Globus pallidus (tissue), 1 donor: ENCODE measurements at regions not wholly inside any gene's neighbourhood (a gene's known extent, or its start where the extent isn't known, plus 50 kb on each side); places are given as distances from the start of the nearest gene placed in this dataset.
A peak's percentile ranks its signal among the peaks of the same experiment; 100 is the strongest.

ENCODE experiments used
- DNase-seq: peaks from one replicate; pipeline ENCODE4 v3.0.0-alpha.2; 2015; ENCODE audit warnings: low spot score

GRCh38 chr4:114177628-114178027 is 198.2 kb upstream of the ARSJ start:
- no peak for DNase-seq

DNA sequence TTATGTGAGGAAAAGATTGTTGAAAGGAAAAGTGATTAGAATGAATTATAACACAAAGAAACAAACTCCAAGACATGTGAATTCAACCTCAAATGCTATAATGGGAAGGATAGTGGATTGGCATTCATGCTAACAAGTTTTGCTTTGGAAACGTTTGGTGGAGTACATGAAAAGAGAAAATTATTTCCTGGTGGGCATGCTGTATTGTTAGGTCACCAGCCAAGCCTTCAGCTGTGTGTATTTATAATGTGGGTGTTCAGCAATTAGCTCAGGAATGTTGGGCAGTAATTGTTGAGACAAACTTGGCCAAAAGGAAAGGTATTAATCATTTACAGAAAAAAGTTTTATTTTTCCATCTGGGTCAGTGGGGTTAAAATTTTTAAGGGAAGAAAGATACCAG is 198.9 kb upstream of the ARSJ start:
- no peak for DNase-seq

DNA sequence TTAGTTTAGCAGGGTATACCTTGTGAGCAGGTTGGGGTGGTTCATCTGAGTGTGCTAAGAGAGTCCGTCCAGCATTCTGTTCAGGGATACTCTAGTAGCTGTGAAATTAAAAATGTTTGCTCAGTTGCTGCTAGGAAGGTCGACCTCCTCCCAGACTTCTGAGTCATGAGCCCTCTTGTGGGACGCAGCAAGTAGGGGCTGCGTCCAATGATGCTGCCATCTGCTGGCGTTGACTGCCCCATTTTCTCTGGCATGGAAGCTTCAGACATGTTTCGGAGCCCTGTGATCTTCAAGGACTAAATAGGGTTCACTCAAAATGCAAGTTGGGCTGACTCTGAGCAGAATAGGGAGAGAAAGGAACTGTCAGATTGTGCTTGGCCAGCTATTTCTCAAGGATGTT is 201.0 kb upstream of the ARSJ start:
- DNase-seq = peak; percentile 40

DNA sequence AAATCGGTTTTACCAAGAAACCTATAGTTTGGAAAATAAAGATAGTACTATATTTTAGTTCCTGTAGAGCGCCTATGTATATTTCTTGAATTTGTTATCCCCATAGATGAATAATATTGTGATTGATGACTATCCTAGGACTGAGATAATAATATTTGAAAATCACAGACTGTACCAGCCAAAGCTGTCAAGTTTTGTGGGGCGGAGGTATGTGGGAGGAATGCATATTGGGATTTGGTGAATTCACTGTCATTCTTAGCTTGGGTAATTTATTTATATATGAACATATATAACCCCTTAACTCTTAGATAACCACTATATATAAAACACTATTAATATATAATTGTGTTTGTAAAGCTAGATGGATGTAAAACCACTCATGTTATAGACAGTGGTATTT is 205.5 kb upstream of the ARSJ start:
- no peak for DNase-seq

DNA sequence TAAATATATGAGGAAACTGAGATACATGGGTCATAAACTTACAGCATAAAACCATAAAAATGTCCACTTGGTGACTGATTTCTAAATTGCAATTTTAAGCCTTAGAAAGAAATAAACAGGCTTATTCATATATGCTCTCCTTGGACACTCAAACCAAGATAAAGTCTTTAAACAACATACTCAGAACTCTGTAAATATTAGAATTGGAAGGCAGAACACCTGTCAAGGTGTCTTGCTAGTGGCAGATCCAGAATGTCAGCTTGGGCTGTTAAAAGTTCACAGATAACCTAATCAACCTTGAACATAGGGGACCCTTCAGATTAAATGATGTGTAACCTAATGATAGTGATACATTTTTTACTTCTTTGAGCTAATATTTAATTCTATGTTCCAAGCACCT is 208.1 kb upstream of the ARSJ start:
- no peak for DNase-seq

- no peak for DNase-seq
Observed at GRCh38 chr4:114191496-114191895, 212.0 kb upstream of the ARSJ start.

- no peak for DNase-seq
Observed at GRCh38 chr4:114192854-114193253, 213.4 kb upstream of the ARSJ start.

- DNase-seq = no peak
Observed at GRCh38 chr4:114193624-114194399, 214.4 kb upstream of the ARSJ start.

DNA sequence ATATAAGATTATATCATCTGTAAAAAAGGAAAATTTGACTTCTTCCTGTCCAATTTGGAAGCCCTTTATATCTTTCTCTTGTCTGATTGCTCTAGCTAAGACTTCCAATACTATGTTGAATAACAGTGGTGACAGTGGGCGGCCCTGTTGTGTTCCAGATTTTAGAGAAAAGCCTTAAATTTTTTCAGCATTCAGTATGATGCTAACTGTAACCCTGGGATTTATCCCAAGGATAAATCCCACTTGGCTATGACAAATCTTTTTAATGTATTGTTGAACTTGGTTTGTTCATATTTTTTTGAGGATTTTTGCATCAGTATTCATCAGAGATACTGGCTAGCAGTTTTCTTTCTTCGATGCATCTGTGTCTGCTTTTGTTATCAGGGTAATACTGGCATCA is 217.2 kb upstream of the ARSJ start:
- no peak for DNase-seq

- DNase-seq = no peak
Observed at GRCh38 chr4:114200026-114200425, 220.6 kb upstream of the ARSJ start.

GRCh38 chr4:114205261-114205660 is 225.8 kb upstream of the ARSJ start:
- DNase-seq = no peak

DNA sequence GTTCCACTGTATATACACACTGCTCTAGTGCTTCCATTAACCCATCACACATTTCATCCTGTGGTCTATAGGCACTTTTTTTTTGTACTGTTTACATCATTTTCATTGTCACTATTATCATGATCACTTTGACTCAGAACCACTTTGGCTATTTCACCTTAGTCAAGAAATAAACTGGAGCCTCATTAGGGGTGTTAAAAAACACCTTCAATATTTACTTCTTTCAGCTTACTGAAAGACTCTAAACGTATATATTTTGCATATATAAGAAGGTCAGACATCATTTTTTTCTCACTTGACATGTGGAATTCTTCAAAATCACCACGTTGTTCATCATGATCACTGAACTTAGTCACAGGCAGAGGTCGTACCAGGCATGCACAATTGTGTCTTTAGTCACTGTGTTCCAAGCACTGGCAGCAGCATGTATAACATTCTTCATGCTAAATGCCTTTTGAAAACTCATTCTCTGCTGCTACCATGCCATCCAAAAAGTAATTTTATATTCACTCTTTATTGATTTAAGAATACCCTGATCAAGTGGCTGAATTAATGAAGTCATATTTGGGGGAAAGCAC is 229.2 kb upstream of the ARSJ start:
- DNase-seq = no peak

- no peak for DNase-seq
Observed at GRCh38 chr4:114209584-114209983, 230.1 kb upstream of the ARSJ start.

GRCh38 chr4:114211556-114211955 is 232.1 kb upstream of the ARSJ start:
- no peak for DNase-seq

- no peak for DNase-seq
Observed at GRCh38 chr4:114217150-114217817, 237.8 kb upstream of the ARSJ start.

DNA sequence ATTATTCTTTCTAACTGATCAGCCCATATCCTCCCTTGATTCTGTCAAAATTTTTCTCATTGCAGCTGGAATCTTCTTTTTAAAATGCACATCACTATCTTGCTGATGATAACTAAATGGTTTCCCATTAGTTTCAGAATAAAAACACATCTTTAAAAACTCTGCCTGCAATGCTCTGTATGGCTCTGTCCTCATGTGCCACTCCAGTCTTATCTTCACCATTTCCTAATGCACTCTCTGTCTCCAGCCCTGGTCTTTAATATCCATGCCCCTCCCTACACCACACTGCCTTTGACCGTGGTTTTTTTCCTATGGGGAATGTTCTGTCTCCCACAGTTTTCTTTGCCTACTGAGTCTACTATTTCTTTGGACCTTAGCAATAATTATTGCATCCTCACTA is 244.1 kb upstream of the ARSJ start:
- no peak for DNase-seq

DNA sequence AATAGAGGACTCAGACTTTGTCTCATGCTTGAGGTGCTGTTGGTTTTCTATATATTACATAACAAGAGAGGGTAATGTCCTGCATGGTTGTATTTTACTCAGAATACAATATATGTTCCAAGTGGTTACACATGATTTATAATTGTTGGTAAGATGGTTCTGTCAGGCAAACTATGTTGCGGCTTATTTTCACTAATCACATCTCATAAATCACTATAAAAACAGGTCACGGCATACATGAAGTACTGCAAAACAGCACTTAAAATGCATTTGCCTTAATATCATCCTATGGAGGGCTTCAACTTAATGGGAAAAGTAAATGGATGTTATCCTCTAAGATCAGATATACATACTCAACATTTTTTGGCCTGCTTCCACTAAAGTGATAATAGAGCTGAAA is 246.0 kb upstream of the ARSJ start:
- no peak for DNase-seq

- no peak for DNase-seq
Observed at GRCh38 chr4:114226179-114226578, 246.7 kb upstream of the ARSJ start.

DNA sequence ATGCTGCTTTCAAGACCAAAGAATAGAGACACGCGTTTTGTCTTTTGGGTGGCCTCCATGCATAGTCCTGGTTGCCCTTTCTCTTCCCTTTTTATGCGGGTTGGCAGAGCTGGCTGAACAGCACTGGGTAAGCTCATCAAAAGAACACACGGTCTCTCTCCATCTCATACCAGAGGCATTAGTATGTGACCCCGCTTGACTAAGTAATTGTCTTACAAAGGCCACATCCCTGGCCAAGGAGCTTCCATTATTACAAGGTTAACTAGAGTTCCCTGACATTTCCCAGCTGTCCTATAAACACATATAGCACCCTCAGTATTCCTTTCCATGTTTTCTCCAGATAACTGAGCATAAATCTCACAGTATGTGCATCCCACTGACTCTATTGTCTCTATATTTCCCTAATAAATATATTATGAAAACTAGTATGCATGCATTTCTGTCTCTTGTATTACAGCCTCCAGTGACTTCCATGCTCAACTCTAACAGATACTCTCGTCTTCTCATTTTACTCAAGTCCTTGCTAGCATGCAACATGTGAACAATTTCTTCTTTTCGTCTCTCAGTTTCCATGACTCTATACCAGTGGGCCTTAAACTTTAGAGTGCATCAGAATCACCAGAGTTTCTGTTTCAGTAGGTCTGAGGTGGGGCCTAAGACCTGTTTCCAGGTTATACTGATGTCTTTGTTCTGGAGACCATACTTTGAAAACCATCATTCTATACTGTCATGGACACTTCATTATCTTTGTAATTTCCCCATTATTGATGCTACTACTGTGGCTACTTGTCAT is 247.7 kb upstream of the ARSJ start:
- no peak for DNase-seq

DNA sequence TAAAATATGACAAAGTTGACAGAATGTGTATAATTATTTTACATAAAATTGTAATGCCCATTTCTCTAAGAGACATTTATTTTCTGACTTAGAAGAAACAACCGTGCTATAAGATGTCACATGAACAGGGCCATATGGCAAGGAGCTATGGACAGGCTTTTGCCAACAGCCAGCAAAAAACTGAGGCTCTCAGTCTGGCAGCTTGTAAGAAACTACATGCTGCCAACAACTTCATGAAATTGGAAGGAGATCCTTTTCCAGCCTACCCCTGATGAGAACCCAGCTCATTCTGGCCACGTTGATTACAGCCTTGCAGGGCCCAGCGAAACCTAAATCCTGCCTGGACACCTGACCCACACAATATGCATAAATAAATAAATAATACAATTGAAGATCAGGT is 250.3 kb upstream of the ARSJ start:
- DNase-seq = no peak

DNA sequence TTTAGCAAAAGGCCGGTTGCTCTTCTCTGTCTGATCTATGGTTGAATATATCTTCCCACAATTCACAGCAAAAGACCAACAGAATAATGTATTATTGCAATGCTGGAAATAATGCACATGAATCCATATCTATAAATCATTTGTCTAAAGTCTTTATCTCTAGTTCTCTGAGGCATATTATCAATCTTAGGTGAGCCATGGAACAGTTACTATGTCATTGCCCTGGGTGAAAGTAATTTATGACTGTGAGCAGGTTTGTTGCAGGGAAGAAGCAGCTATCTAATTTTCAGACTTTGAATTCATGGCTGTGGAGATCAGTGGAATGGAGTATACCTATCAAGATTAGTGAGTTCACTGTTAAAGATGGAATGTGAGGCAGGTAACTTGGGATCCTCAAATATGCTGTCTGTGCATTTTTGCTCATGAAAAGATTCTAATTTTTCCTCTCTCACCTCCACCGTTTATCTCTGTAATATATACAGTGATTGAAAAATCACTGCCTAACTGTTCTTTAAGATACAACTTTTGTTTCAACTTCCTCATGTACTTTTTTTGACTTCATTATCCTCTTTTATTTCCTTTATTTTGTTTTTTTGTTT is 256.8 kb upstream of the ARSJ start:
- DNase-seq = no peak

DNA sequence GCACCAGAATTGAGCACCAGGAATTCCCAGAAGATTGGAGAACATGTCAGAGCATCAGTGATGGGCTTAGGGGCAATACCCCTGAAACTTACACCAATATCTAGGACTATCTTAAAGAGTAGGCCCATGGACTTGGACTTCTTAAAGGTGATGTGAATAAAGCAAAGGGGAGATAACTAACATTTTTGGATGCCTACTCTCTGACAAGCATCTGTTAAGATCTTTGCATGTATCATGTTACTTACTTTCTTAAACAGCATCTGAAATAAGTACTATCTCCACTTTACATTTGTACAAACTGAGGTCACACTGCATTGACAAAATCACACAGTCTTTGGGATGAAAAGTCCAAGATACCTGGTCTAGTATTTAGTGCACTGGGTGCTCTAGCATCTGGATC is 258.6 kb upstream of the ARSJ start:
- no peak for DNase-seq
